Suprapubic skin (tissue), 4 donors: ENCODE measurements at regions not wholly inside any gene's neighbourhood (a gene's known extent, or its start where the extent isn't known, plus 50 kb on each side); places are given as distances from the start of the nearest gene placed in this dataset.
"Not testable (repeated sequence)": the region's sequence is repeated elsewhere in the genome, so short reads cannot be mapped to it uniquely, and the experiment has no call there.

ENCODE experiments used
- DNase-seq, 2 donors: peaks; one replicate each; pipeline ENCODE4 v3.0.0-alpha.2; 2019; ENCODE audit warnings: low spot score in 2 of 2
- H3K27ac ChIP-seq: fragments of 200-600 bp; sonication (generic); one replicate; pipeline ENCODE4 v1.5.1; 2019
- H3K27me3 ChIP-seq: fragments of 200-600 bp; sonication (generic); one replicate; pipeline ENCODE4 v1.5.1; 2019
- H3K36me3 ChIP-seq: fragments of 200-600 bp; sonication (generic); one replicate; pipeline ENCODE4 v1.5.1; 2019
- H3K4me1 ChIP-seq: fragments of 200-600 bp; sonication (generic); one replicate; pipeline ENCODE4 v1.5.1; 2019
- H3K4me3 ChIP-seq: fragments of 200-600 bp; sonication (generic); one replicate; pipeline ENCODE4 v1.5.1; 2019; ENCODE audit warnings: mild to moderate bottlenecking
- H3K9me3 ChIP-seq: fragments of 200-600 bp; sonication (generic); one replicate; pipeline ENCODE4 v1.5.1; 2019
- CTCF ChIP-seq, 2 donors: fragments of 200-600 bp in 1 of 2; fragments of 450-650 bp in 1 of 2; sonication (generic) in 1 of 2; IDR thresholded peaks; one replicate each; pipeline ENCODE4 v1.5.1; 2016 to 2019; ENCODE audit warnings: antibody characterized with exemption in 2 of 2, mild to moderate bottlenecking in 1 of 2, moderate library complexity in 1 of 2
- EP300 ChIP-seq: sonication (generic); formaldehyde crosslinking; IDR thresholded peaks from one replicate; pipeline ENCODE4 v1.6.1; 2017; ENCODE audit warnings: antibody characterized with exemption
- POLR2A ChIP-seq, 2 donors: fragments of 450-650 bp; IDR thresholded peaks; one replicate each; pipeline ENCODE4 v1.6.1; 2017; ENCODE audit warnings: antibody characterized with exemption in 2 of 2, mild to moderate bottlenecking in 2 of 2, moderate library complexity in 2 of 2
- POLR2AphosphoS5 ChIP-seq, 3 donors: sonication (generic); formaldehyde crosslinking; IDR thresholded peaks; one replicate each; pipeline ENCODE4 v1.6.1; 2017; ENCODE audit warnings: antibody characterized with exemption in 3 of 3
- WGBS: methylation state at CpG from one replicate; pipeline ENCODE4 v1.1.5; 2018; 5-methylcytosine and 5-hydroxymethylcytosine counted together

- no peak for DNase-seq
- no peak for TF ChIP-seq POLR2A (IDR thresholded peaks at IDR 0.05)
- TF ChIP-seq POLR2AphosphoS5 (IDR thresholded peaks at IDR 0.05): no peak
- no peak for TF ChIP-seq EP300
- TF ChIP-seq CTCF (IDR thresholded peaks at IDR 0.05): no peak
- Histone ChIP-seq H3K4me1 (no peaks in the 10 kb centered on the region), H3K36me3 (no peaks in the 10 kb centered on the region), H3K9me3 (peaks cover 21% of the 10 kb centered on the region), H3K4me3 (no peak overlapping the region), H3K27ac (no peak overlapping the region), H3K27me3 (no peaks in the 10 kb centered on the region)
- 86% methylated on average over 21 of the region's 21 CpGs for whole genome bisulfite sequencing
Observed at GRCh38 chr12:34305176-34305575, 282.9 kb downstream of the ALG10 start.

GRCh38 chr12:34306133-34306830 is 284.0 kb downstream of the ALG10 start:
- Histone ChIP-seq H3K27me3 (no peaks in the 10 kb centered on the region), H3K4me3 (no peak overlapping the region), H3K27ac (no peak overlapping the region), H3K9me3 (peaks cover 21% of the 10 kb centered on the region), H3K36me3 (no peaks in the 10 kb centered on the region), H3K4me1 (no peaks in the 10 kb centered on the region)
- TF ChIP-seq POLR2AphosphoS5 (IDR thresholded peaks at IDR 0.05) (no peak), CTCF (IDR thresholded peaks at IDR 0.05) (no peak), POLR2A (IDR thresholded peaks at IDR 0.05) (no peak), EP300 (no peak)
- DNase-seq: no peak
- 87% methylated on average over 21 of the region's 21 CpGs for WGBS

DNA sequence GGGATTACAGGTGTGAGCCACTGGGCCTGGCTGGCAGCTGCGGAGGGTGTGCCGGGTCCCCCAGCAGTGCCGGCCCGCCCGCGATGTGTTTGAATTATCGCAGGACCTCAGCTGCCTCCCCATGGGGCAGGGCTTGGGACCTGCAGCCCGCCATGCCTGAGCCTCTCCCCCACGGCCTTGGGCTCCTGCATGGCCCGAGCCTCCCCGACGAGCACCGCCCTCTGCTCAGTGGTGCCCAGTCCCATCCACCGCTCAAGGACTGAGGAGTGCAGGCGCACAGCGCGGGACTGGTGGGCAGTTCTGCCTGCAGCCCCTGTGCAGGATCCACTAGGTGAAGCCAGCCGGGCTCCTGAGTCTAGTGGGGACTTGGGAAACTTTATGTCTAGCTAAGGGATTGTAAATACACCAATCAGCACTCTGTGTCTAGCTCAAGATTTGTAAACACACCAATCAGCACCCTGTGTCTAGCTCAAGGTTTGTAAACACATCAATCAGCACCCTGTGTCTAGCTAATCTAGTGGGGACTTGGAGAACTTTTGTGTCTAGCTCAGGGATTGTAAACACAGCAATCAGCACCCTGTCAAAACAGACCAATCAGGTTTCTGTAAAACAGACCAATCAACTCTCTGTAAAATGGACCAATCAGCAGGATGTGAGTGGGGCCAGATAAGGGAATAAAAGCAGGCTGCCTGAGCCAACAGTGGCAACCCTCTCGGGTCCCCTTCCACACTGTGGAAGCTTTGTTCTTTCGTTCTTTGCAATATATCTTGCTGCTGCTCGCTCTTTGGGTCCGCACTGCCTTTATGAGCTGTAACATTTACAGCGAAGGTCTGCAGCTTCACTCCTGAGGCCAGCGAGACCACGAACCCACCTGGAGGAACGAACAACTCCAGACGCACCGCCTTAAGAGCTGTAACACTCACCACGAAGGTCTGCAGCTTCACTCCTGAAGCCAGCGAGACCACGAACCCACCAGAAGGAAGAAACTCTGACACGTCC is 287.8 kb downstream of the ALG10 start:
- H3K9me3 ChIP-seq: peaks cover 16% of the 10 kb centered on the region
- not testable (repeated sequence) for H3K27ac ChIP-seq, H3K4me1 ChIP-seq, H3K4me3 ChIP-seq, DNase-seq, H3K27me3 ChIP-seq, H3K36me3 ChIP-seq
- 88% methylated on average over 28 of the region's 32 CpGs for WGBS

GRCh38 chr12:34311337-34311736 is 289.0 kb downstream of the ALG10 start:
- no peak for DNase-seq
- Histone ChIP-seq H3K9me3 (peaks cover 26% of the 10 kb centered on the region), H3K4me3 (no peak overlapping the region), H3K4me1 (no peaks in the 10 kb centered on the region), H3K27ac (no peak overlapping the region), H3K27me3 (no peaks in the 10 kb centered on the region), H3K36me3 (no peaks in the 10 kb centered on the region)
- 72% methylated on average over 9 of the region's 9 CpGs for WGBS
- TF ChIP-seq EP300 (no peak), POLR2A (IDR thresholded peaks at IDR 0.05) (no peak), POLR2AphosphoS5 (IDR thresholded peaks at IDR 0.05) (no peak), CTCF (IDR thresholded peaks at IDR 0.05) (no peak)

- Histone ChIP-seq H3K36me3 (no peaks in the 10 kb centered on the region), H3K27me3 (no peaks in the 10 kb centered on the region), H3K27ac (no peak overlapping the region), H3K4me3 (no peak overlapping the region), H3K9me3 (peaks cover 45% of the 10 kb centered on the region), H3K4me1 (no peaks in the 10 kb centered on the region)
- 74% methylated on average over 14 of the region's 14 CpGs for WGBS
- no peak for TF ChIP-seq EP300
- no peak for TF ChIP-seq POLR2A (IDR thresholded peaks at IDR 0.05)
- no peak for TF ChIP-seq POLR2AphosphoS5 (IDR thresholded peaks at IDR 0.05)
- TF ChIP-seq CTCF (IDR thresholded peaks at IDR 0.05): no peak
- DNase-seq: no peak
Observed at GRCh38 chr12:34327671-34328070, 305.4 kb downstream of the ALG10 start.
